Epithelial cell of prostate (primary cell): ENCODE measurements at regions not wholly inside any gene's neighbourhood (a gene's known extent, or its start where the extent isn't known, plus 50 kb on each side); places are given as distances from the start of the nearest gene placed in this dataset.
A peak's percentile ranks its signal among the peaks of the same experiment; 100 is the strongest.

Experiments
- DNase-seq: peaks from one replicate; pipeline ENCODE4 v3.0.0-alpha.2; 2011; ENCODE audit warnings: low read depth, low spot score
- H3K27ac ChIP-seq: fragments of 450-650 bp; 2 replicates; pipeline ENCODE4 v1.5.1; 2017; ENCODE audit warnings: mild to moderate bottlenecking

DNA sequence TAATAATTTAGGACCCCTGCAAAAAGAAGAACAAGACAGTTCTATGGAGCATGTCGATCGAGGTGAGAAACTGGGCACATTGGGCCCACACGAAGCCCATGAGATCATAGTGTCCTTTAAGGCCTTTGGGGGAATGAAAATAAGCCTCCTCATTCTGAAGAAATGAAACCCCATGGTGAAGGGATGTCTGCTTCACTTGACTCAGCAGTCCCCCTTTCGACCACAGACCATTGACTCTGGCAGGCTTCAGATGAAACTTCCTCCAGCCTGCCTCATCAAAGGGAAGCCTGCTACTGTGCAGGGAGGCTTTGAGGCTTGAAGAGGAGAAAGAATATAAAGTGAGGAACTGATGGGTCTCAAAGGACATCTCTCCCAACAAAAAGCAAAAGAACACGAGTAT is 144.2 kb upstream of the FBXL4 start:
- no peak overlapping the region for H3K27ac ChIP-seq
- DNase-seq = no peak

DNA sequence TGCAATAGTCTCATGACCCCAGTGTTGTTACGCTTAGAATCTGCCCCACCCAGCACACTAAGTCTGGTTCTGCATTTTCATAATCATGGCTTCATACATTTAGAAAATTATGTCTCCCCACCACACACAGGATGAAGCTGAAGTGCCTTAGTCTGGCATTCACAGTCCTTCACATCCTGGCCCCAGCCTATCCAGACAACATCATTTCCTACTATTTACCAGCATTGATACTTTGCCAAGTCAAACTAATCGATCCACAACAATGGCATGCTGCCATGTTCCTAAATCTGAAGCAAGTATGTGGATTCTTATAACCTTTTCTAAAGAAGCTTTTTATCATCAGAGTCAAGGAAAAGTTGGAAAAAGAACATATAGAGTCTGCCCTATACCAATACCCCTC is 132.4 kb upstream of the FBXL4 start:
- H3K27ac ChIP-seq = no peak overlapping the region
- no peak for DNase-seq

DNA sequence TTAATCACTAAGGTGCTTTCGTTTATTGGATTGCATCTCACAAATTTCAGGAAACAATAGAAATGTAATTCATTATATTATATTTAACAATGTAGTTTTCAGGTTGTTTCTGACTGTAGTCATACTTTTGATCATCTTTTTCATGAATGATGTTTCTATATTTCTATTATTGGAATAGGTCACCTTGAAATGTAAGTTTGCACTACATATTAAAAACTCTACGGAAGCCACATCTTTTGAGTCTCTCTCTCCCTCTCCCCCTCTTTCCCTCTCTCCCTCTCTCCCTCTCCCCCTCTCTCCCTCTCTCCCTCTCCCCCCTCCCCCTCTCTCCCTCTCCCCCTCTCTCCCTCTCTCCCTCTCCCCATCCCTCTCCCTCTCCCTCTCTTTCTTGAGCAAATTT is 131.3 kb upstream of the FBXL4 start:
- no peak for DNase-seq
- H3K27ac ChIP-seq = no peak overlapping the region

DNA sequence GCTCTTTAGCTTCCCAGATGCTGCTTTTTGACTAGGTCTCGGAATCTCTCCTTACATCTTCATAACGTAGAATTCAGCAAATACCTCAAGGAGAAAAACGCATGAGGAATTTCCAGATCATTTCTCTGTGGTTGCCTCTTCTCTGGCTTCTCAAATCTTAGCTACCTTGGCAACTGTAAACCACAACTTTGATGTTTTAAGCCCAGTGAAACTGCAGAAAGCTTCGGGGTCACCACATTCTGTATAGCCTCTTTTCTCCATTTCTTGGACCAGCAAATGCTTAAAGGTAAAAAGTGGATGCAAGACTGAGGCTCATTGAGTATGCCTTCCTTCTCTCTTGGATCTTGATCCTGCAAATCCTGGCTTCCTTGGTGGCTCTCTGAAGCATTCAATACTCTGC is 125.5 kb upstream of the FBXL4 start:
- DNase-seq = no peak
- no peak overlapping the region for H3K27ac ChIP-seq

DNA sequence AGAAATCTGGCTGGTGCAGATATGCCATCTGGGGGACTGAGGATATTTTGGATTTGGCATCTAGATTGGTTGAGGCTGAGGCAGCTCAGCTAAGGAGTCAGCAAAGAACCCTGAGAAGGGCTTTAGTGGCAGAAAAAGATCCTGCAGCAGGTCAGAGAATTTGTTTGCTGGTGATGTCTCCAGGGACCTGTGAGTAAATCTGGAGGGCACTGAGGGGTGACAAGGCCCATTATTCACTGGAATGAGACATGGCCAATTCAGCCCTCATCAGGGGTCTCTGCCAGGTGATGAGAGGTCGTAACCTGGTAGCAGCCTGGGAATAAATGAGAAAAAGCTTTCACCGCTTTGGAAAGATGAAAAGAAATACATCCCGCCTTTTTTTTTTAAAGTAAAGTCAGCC is 118.3 kb upstream of the FBXL4 start:
- no peak overlapping the region for H3K27ac ChIP-seq
- no peak for DNase-seq

DNA sequence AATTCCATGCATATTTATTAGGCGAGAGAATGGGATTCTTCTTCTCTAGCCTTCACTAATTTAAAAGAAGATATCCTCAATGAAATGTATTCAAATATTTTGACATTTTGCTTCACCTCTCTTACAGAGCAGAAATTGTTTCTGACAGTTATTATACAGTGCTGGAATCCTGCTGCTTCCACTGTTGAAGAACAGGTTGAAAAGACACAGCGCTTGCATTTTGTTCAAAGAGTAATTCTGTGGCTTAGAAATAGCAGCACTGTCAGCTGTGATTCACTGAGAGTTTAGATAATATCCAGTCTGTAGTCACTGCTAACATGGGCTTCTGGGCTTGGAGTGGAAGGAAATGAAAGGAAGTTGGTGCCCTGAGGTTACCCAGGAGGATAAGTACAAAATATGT is 117.1 kb upstream of the FBXL4 start:
- H3K27ac ChIP-seq = no peak overlapping the region
- no peak for DNase-seq

DNA sequence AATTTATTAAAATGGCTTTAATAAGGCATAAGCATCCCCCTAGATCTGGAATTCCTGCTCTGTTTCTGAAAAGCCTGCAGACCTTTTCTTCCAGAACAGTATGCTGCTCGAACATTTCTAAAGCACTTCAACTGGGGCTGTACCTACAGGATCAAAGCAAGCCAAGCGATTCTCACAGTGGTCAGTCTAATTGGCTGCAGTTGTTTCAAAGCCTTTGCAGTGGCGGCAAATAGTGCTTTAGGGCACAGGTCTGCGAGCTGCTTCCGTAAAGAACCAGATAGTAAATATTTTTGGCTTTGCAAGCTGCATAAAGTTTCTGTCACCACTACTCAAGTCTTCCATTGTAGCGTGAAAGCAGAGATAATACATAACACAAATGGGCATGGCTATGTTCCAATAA is 88.9 kb upstream of the FBXL4 start:
- H3K27ac ChIP-seq = no peak overlapping the region
- no peak for DNase-seq

DNA sequence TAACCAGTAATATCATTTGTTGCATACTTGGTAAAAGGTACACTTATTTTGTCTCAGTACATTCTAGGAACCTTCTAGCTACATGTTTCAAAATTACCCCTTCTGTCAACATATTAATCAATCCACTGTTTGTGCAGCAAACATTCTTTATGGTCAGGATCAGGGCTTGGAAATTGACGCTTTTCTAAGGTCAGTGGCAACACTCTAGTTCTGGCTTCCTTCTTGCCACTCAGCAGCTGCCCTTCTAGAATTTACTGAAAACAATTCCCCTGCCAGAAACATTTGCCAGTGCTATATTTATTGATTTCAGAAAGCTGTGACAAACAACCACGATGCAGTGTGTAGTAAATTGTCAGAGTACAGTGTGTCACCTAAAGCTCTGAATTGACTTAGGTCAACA is 84.7 kb upstream of the FBXL4 start:
- DNase-seq = no peak
- no peak overlapping the region for H3K27ac ChIP-seq

DNA sequence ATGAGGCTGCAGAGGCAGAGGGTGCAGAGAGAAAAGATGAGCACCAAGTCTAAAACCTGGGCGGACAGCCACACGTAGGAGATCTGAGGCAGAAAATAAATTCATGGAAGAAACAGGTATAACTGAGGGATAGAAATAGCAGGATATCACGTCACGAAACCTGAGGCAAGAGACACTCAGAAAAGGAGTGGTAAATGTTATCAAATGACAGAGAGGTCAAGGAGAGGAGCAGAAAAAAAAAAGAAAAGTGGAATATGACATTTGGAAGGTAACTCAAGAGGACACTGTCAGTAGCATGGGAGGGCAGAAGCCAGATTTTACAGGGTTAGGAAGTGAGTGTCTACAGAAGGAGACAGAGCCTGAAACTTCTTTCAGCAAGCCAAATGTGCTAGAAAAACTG is 84.2 kb upstream of the FBXL4 start:
- H3K27ac ChIP-seq = no peak overlapping the region
- no peak for DNase-seq

DNA sequence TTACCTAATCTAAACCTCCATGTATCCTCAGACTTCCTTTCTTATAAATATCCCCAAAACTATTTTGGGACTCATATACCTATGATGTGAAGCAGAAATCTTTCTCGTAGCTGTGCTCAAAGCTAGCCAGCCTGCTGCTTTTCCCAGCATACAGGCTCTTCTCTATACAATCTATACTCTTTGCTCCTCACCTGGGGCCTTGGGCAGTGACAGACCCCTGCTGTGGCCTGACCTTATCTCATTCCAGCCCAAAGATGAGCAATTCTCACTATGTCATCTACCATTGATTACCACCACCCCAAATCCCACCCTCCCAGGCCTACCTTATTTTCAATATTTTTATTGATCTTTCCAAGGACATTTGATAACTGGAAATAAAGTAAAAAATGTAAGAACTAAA is 83.2 kb upstream of the FBXL4 start:
- no peak overlapping the region for H3K27ac ChIP-seq
- DNase-seq = no peak

DNA sequence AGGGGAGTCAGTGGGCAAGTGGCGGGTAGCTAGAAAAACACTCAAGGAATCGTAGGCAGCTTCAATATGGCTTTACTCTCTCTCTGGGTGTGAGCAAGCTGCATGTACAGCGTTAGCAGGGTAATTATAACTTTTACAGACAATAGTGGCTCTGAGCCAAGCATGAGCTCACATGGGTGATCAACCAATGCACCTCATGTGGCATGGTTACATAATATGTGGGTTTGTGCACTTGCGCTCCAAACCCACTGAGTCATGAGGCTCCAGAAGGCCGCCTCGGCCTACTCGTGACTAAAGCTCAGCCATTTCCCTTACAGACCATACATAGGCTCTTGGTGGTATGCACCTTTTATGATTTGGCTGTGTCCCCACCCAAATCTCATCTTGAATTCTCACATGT is 78.4 kb upstream of the FBXL4 start:
- DNase-seq = no peak
- H3K27ac ChIP-seq = no peak overlapping the region

DNA sequence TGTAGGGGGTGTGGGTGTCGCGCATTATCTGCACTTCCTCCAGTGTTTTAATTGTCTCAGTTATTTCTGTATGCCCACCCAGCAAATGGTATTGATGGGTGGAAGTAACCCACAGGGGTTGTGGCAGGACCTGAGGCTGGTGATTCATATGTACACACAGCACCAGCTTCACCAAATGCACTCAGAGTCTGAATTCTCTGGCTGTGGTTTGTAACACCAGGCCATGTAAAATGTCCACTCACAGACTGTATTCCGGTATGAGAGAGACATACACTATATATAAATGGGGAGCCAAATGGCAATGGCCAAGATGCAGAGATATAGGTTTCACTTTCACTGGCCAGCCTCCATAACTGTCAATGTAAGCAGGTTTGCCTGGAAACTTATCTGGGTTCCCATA is 76.3 kb upstream of the FBXL4 start:
- no peak overlapping the region for H3K27ac ChIP-seq
- DNase-seq = no peak

DNA sequence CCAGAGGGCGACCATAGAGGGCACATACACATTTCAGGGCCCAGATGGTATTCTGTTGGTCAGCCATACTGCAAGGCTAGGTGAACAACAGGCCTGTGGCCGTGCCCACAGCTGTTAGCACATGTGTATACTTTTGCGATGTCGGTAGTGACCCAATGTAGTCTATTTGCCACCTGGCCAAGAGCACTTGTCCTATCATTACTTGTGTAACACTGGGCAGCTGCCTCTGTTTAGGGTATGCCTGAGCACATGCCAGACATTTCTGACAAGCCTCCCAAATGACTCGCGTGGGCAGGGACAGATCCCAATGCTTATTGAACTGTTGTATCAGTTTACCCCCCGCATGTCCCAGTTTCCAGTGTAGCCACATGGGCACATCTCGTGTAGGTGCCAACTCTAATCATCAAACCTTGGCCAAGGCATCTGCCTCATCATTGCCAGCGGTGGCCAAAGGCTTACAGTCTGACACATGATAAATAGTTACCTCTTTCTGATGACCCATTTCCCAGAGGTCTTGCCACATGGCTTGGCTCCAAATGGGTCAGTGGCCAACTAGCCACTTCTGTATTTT is 74.4 kb upstream of the FBXL4 start:
- DNase-seq = no peak
- H3K27ac ChIP-seq = no peak overlapping the region

DNA sequence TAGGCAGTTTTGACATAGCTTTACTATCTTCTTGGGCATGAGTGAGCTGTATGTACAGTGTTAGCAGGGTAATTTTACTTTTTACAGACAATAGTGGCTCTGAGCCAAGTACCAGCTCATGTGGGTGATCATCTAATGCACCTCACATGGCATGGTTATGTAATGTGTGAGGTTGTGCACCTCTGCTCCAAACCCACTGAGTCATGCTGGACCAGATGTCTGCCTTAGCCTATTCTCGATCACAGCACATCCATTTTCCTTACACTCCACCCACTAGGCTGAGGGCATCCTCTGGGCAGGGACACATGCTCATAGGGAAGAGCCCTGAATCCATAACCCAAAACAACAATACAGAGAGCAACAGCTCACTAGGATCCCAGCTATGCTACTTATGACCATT is 71.6 kb upstream of the FBXL4 start:
- no peak overlapping the region for H3K27ac ChIP-seq
- DNase-seq = peak; percentile 34

DNA sequence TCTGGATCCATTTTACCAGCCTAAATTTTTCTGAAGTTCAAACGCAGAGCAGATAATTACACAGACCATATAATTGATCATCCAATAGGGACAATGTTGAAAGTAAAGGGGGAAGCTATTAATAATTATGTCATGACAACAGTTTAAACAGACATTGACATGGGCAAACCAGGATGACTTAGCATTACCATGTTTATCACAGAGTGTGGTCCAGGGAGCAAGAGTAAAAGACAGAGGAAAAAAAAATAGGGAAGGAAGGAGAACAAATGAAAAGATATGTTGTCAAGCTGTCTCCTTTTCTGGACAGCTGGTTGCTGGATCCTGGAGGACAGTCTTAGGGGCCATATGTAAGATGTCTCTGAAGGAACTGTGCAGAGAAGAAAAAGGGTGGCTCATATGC is 69.4 kb upstream of the FBXL4 start:
- DNase-seq = no peak
- no peak overlapping the region for H3K27ac ChIP-seq

DNA sequence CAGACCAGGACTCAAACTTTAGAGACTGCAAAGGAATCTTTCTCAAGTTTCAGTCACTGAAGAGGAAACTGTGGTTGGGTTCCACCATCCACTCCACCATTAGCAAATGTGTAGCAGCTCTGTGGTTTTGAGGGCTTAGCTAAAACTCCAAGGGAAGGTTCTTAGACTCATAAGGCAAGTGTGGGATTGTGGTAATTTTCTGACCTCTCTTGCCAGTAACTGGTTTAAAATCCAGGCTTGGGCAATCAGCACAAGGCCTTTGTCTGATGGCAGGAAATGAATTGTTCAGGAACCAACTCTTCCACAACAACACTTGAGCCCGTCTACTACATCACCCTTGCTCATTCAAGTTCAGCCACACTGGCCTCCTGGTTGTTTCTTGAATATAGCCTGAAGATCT is 68.6 kb upstream of the FBXL4 start:
- no peak for DNase-seq
- no peak overlapping the region for H3K27ac ChIP-seq

DNA sequence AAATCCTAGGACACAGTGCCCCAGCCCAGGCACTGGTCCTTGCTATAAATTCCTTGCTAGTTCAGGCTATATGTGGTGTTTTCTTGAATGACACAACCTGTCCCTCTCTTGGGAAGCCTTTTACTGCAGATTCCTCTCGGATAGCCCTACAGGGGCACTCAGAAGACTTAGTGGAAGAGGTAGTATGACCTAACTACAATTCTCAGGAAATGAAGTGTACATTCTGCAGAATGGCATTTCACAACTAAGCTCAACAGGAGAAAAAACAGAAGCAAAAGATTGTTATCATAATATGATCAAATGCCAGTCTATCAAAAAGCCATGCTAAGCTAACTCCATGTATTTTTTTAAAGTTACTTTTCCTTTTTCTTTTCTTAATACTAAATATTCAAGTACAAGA is 66.3 kb upstream of the FBXL4 start:
- no peak overlapping the region for H3K27ac ChIP-seq
- DNase-seq = no peak

DNA sequence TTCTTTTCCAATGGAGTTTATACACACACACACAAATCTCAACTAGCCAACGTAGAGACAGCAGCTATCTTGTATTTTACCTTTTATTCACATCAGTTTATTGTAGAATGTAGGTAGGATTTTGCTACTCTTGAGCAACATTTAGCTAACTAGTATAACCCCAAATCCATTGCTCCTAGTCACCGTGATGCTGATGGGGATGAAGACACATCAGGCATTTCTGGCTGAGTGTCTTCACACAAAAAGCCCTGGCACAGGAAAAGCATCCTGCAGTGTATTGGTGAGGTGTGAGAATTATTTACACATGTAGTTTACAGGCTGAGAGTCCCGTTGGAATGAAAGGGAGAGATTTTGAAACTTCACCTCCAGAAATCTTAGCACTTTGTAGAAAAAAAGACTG is 65.9 kb upstream of the FBXL4 start:
- no peak for DNase-seq

DNA sequence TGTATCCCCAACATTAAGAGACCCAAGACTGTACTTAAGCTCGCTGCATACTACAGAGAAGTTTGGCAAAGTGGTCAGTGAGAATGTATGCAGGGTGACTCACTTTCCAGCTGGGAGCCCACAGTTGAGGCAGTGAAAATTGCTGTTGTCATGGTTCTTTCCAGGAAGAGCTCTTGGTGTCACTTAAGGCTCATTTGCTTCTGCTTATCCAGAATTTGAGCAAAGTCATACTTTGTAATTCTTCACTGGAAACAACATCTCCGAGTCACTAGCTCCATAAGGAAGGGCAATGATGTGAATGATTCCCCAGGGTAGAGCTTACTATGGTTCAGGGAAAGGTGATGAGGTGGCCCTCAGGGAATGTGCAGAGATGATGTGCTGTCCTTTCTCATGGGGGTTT is 65.4 kb upstream of the FBXL4 start:
- H3K27ac ChIP-seq = no peak overlapping the region
- DNase-seq = peak; percentile 31

More for the DNA sequence above, 65.9 kb upstream of the FBXL4 start:
- H3K27ac ChIP-seq = no peak overlapping the region

DNA sequence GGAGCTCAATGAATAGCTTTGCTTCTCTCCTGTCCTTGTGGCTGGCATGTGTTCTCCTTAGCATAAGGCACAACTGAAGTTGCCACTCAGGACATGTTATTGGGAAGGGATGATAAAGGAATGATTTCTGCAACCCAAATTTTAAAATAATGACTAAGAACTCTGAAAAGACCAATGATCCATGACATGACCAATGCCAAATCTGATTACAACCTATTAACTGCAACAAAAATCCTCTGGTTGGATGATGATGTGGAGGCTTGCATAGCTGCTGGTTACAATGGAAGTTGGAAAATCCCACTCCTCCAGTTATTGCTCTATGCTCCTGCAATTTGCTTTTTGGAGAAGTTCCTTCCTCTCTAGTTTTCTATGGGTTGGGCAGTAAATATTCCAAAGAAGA is 63.4 kb upstream of the FBXL4 start:
- DNase-seq = no peak
- H3K27ac ChIP-seq = no peak overlapping the region

DNA sequence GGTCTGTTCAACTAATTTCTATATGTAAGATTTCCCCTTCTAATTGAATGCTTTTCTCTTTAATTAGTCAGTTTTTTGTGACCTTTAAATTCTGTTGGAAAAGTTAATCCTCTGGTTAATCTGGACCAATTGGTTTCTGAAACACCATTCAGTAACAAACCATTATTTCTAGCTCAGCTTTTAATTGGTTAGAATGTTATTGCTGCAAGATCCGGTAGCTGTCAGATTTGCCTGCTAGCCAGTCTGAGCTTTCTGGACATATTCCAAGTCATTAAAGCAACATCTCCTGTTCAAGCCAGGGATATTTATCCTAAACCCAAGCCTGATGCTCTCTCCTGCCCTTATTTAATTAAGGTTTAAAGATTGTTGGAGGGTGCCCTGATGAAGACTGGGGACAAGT is 55.1 kb upstream of the FBXL4 start:
- no peak overlapping the region for H3K27ac ChIP-seq
- no peak for DNase-seq

DNA sequence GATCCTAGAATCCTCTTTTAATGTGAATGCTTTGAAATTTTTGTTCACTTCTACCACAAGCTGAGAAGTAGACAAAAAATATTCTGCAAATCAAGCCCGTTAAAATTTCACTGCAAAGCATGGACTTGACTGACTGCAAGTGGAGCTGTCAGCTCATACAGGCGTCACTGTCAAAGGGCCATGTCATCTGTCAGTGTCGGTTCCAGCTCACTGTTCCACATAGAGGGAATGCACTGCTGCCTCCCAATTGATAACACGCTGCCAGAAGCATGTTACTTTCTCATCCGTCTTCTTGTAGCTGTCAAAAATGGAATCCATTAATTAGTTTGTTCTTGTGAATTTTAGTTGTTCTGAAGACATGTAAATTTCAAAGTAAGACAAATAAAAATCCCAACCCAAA is 50.4 kb upstream of the FBXL4 start:
- no peak overlapping the region for H3K27ac ChIP-seq
- no peak for DNase-seq
